ENCODE measurements at regions not wholly inside any gene's neighbourhood (a gene's known extent, or its start where the extent isn't known, plus 50 kb on each side); places are given as distances from the start of the nearest gene placed in this dataset.

DNA sequence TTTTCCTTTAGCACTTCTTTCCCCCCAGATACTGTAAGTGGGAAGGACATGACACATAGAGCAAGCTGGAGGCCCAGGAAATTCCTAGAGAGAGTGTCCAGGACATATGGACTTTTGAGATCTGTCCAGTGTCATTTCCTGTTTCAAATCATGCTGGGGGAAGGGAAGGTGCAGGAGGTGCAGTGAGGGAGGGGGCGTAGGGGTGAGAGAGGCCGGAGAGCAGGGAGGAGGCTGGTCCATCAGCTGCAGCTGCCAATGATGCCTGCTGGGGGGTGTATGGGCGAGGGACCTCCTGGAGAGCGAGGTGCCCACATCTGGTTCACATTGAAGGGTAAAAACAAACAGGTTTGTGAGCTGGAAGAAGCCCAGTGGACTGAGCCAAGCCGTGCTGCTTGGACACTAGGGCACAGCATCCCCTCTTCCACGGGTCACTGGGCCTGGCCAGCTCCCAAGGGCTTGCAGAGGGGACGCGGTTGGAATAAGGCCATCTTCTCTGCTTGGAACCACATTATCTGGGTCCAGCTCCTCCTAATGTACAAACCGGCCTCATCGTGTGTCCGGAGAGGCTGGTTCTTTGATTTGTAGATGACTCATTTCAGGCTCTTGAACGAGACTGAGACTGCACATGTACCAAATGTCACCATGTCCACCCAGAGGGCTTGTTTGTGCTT is 70.4 kb upstream of the SMURF2 start (continued):
- TF ChIP-seq SP5 (CRISPR knock-in tag; IDR thresholded peaks at IDR 0.05; ENCODE audit: borderline replicate concordance, low read depth) (no peak), KDM1A (CRISPR knock-in tag; IDR thresholded peaks at IDR 0.05) (no peak), JDP2 (CRISPR knock-in tag; IDR thresholded peaks at IDR 0.05; ENCODE audit: borderline replicate concordance) (no peak), RBM39 (IDR thresholded peaks at IDR 0.05; ENCODE audit: low read depth, low read length, poor library complexity, severe bottlenecking) (no peak), AHR (CRISPR knock-in tag; IDR thresholded peaks at IDR 0.05) (no peak), MAFG (CRISPR knock-in tag; IDR thresholded peaks at IDR 0.05) (no peak), HNF4G (IDR thresholded peaks at IDR 0.05; ENCODE audit: borderline replicate concordance, low read depth, low read length) (no peak), HNF4G (CRISPR knock-in tag; IDR thresholded peaks at IDR 0.05; ENCODE audit: borderline replicate concordance, low read depth) (no peak), REPIN1 (CRISPR knock-in tag; IDR thresholded peaks at IDR 0.05; ENCODE audit: borderline replicate concordance, low read depth) (no peak), MIER3 (CRISPR knock-in tag; IDR thresholded peaks at IDR 0.05; ENCODE audit: borderline replicate concordance) (no peak), FLYWCH1 (CRISPR knock-in tag; IDR thresholded peaks at IDR 0.05) (no peak), ATAD3A (CRISPR knock-in tag; IDR thresholded peaks at IDR 0.05) (no peak), SAP130 (CRISPR knock-in tag; IDR thresholded peaks at IDR 0.05; ENCODE audit: low read depth) (peak; percentile 72), ZNF564 (CRISPR knock-in tag; IDR thresholded peaks at IDR 0.05) (no peak), ZFP90 (CRISPR knock-in tag; IDR thresholded peaks at IDR 0.05; ENCODE audit: borderline replicate concordance) (no peak), ZBTB1 (CRISPR knock-in tag; IDR thresholded peaks at IDR 0.05; ENCODE audit: borderline replicate concordance) (no peak), ZNF33A (CRISPR knock-in tag; IDR thresholded peaks at IDR 0.05; ENCODE audit: borderline replicate concordance) (0 out of 2 replicates have a peak, but pooled peaks have one; percentile 26), FOSL2 (CRISPR knock-in tag; IDR thresholded peaks at IDR 0.05) (peak; percentile 82), ZNF512B (CRISPR knock-in tag; IDR thresholded peaks at IDR 0.05; ENCODE audit: borderline replicate concordance) (no peak), TMF1 (CRISPR knock-in tag; IDR thresholded peaks at IDR 0.05; ENCODE audit: low read depth) (no peak), ZBTB39 (CRISPR knock-in tag; IDR thresholded peaks at IDR 0.05) (no peak), ZNF605 (CRISPR knock-in tag; IDR thresholded peaks at IDR 0.05) (no peak), IKZF4 (CRISPR knock-in tag; IDR thresholded peaks at IDR 0.05; ENCODE audit: borderline replicate concordance, low read depth, not compliant biosample characterization) (no peak), CHD2 (IDR thresholded peaks at IDR 0.05; ENCODE audit: low read depth, low read length) (no peak)
- TF ChIP-seq, protein P1, sequence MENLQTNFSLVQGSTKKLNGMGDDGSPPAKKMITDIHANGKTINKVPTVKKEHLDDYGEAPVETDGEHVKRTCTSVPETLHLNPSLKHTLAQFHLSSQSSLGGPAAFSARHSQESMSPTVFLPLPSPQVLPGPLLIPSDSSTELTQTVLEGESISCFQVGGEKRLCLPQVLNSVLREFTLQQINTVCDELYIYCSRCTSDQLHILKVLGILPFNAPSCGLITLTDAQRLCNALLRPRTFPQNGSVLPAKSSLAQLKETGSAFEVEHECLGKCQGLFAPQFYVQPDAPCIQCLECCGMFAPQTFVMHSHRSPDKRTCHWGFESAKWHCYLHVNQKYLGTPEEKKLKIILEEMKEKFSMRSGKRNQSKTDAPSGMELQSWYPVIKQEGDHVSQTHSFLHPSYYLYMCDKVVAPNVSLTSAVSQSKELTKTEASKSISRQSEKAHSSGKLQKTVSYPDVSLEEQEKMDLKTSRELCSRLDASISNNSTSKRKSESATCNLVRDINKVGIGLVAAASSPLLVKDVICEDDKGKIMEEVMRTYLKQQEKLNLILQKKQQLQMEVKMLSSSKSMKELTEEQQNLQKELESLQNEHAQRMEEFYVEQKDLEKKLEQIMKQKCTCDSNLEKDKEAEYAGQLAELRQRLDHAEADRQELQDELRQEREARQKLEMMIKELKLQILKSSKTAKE (CRISPR knock-in tag; IDR thresholded peaks at IDR 0.05; ENCODE audit: borderline replicate concordance): peak; percentile 35; the same call in 1 of the 2 replicates

Data from HepG2 (cell line).